ENCODE measurements at regions not wholly inside any gene's neighbourhood (a gene's known extent, or its start where the extent isn't known, plus 50 kb on each side); places are given as distances from the start of the nearest gene placed in this dataset.

GRCh38 chr2:198220763-198221610 lies 416.6 kb downstream of the PLCL1 start:
- DNase-seq (ENCODE audit: low spot score) = no peak

- no peak for DNase-seq (ENCODE audit: low spot score)
Observed at GRCh38 chr2:198219292-198219691, 414.9 kb downstream of the PLCL1 start.

- no peak for DNase-seq (ENCODE audit: low spot score)
Observed at GRCh38 chr2:198214114-198214596, 409.8 kb downstream of the PLCL1 start.

- DNase-seq (ENCODE audit: low spot score) = no peak
Observed at GRCh38 chr2:198213253-198213652, 408.9 kb downstream of the PLCL1 start.

- DNase-seq (ENCODE audit: low spot score) = no peak
Observed at GRCh38 chr2:198211706-198212105, 407.3 kb downstream of the PLCL1 start.

- DNase-seq (ENCODE audit: low spot score) = no peak
Observed at GRCh38 chr2:198203336-198204069, 399.1 kb downstream of the PLCL1 start.
